ENCODE measurements at regions not wholly inside any gene's neighbourhood (a gene's known extent, or its start where the extent isn't known, plus 50 kb on each side); places are given as distances from the start of the nearest gene placed in this dataset.

GRCh38 chr13:26899202-26899601 lies 138.6 kb upstream of the GPR12 start:
- Histone ChIP-seq H3K79me2 (ENCODE audit: insufficient read depth, low read length) (no peaks in the 10 kb centered on the region), H3K27me3 (ENCODE audit: insufficient read depth, low read length) (peaks cover 16% of the 10 kb centered on the region), H4K20me1 (ENCODE audit: insufficient read depth) (no peaks in the 10 kb centered on the region), H3K36me3 (ENCODE audit: control insufficient read depth in 1 of 2, insufficient read depth in 2 of 2, low read length in 2 of 2) (no peaks in the 10 kb centered on the region), H3K4me3 (replicated peaks in 1 of 2; ENCODE audit: low read depth in 1 of 2, low read length in 2 of 2) (no peak overlapping the region), H3K9me2 (ENCODE audit: insufficient read depth) (no peaks in the 10 kb centered on the region), H3K4me1 (ENCODE audit: control insufficient read depth in 1 of 2, insufficient read depth in 2 of 2, low read length in 2 of 2) (no peaks in the 10 kb centered on the region), H3K4me2 (ENCODE audit: low read length) (no peak overlapping the region), H3K9ac (ENCODE audit: low read length) (no peak overlapping the region), H2AFZ (ENCODE audit: low read depth, low read length, poor library complexity, severe bottlenecking) (no peak overlapping the region), H3K9me3 (ENCODE audit: control insufficient read depth in 1 of 2, insufficient read depth in 1 of 2, low read depth in 1 of 2, low read length in 2 of 2) (no peaks in the 10 kb centered on the region), H3K27ac (ENCODE audit: low read depth, low read length) (no peak overlapping the region)
- RAD21 ChIA-PET (ENCODE audit: low non-redundant PET in 1 of 2, low total read pairs in 2 of 2, uncharacterized antibody in 2 of 2, unreplicated experiment in 2 of 2), result no interaction called here
- TF ChIP-seq CBX3 (IDR thresholded peaks at IDR 0.05; ENCODE audit: low read depth) (no peak), EZH2phosphoT487 (IDR thresholded peaks at IDR 0.05; ENCODE audit: borderline replicate concordance) (no peak), CTCF (IDR thresholded peaks at IDR 0.05 in 2 of 3, conservative IDR thresholded peaks at IDR 0.05 in 1 of 3; ENCODE audit: borderline replicate concordance in 1 of 3, insufficient read depth in 1 of 3, low read depth in 2 of 3, low read length in 2 of 3) (no peak), SIN3A (IDR thresholded peaks at IDR 0.05; ENCODE audit: low read depth) (no peak), EZH2 (IDR thresholded peaks at IDR 0.05) (no peak), FOSL1 (IDR thresholded peaks at IDR 0.05; ENCODE audit: low read depth) (no peak), POLR2A (IDR thresholded peaks at IDR 0.05; ENCODE audit: borderline replicate concordance, extremely low read depth, insufficient read depth, insufficient read length) (no peak), RAD21 (IDR thresholded peaks at IDR 0.05; ENCODE audit: low read depth) (no peak)
- CTCF ChIA-PET, result no interaction called here
- intact Hi-C loops (cut with micrococcal nuclease), result no loop called here
- DNase-seq (ENCODE audit: low read depth, low spot score) (no peak), ATAC-seq (no peak)
- POLR2A ChIA-PET, result no interaction called here
- BruUV-seq (replicated peaks), result no TSS peak

- POLR2A ChIA-PET, result no interaction called here
- no peak overlapping the region for H3K9ac ChIP-seq (ENCODE audit: low read length)
- no peak for TF ChIP-seq POLR2AphosphoS5 (IDR thresholded peaks at IDR 0.05; ENCODE audit: low read depth, low read length)
- TF ChIP-seq ZFX (IDR thresholded peaks at IDR 0.05), result no peak
- TF ChIP-seq MAX (IDR thresholded peaks at IDR 0.05), result no peak
- no peak for TF ChIP-seq ZNF274 (IDR thresholded peaks at IDR 0.05; ENCODE audit: low read depth, low read length)
- TF ChIP-seq SRF (IDR thresholded peaks at IDR 0.05; ENCODE audit: low read depth), result no peak
- TF ChIP-seq EZH2phosphoT487 (IDR thresholded peaks at IDR 0.05; ENCODE audit: borderline replicate concordance), result no peak
- no peak for TF ChIP-seq CTCF (IDR thresholded peaks at IDR 0.05 in 2 of 3, conservative IDR thresholded peaks at IDR 0.05 in 1 of 3; ENCODE audit: borderline replicate concordance in 1 of 3, insufficient read depth in 1 of 3, low read depth in 2 of 3, low read length in 2 of 3)
- H3K36me3 ChIP-seq (ENCODE audit: control insufficient read depth in 1 of 2, insufficient read depth in 2 of 2, low read length in 2 of 2), result no peaks in the 10 kb centered on the region
- H4K20me1 ChIP-seq (ENCODE audit: insufficient read depth), result no peaks in the 10 kb centered on the region
- H2AFZ ChIP-seq (ENCODE audit: low read depth, low read length, poor library complexity, severe bottlenecking), result no peak overlapping the region
- no peak overlapping the region for H3K27ac ChIP-seq (ENCODE audit: low read depth, low read length)
- H3K9me2 ChIP-seq (ENCODE audit: insufficient read depth), result no peaks in the 10 kb centered on the region
- H3K9me3 ChIP-seq (ENCODE audit: control insufficient read depth in 1 of 2, insufficient read depth in 1 of 2, low read depth in 1 of 2, low read length in 2 of 2), result no peaks in the 10 kb centered on the region
- RAD21 ChIA-PET (ENCODE audit: low non-redundant PET in 1 of 2, low total read pairs in 2 of 2, uncharacterized antibody in 2 of 2, unreplicated experiment in 2 of 2), result no interaction called here
- no peaks in the 10 kb centered on the region for H3K79me2 ChIP-seq (ENCODE audit: insufficient read depth, low read length)
- intact Hi-C loops (cut with micrococcal nuclease), result no loop called here
- ATAC-seq (no peak), DNase-seq (ENCODE audit: low read depth, low spot score) (no peak)
- H3K4me1 ChIP-seq (ENCODE audit: control insufficient read depth in 1 of 2, insufficient read depth in 2 of 2, low read length in 2 of 2), result no peaks in the 10 kb centered on the region
- no peak overlapping the region for H3K4me3 ChIP-seq (replicated peaks in 1 of 2; ENCODE audit: low read depth in 1 of 2, low read length in 2 of 2)
- no TSS peak for BruUV-seq (replicated peaks)
- H3K27me3 ChIP-seq (ENCODE audit: insufficient read depth, low read length), result peaks cover 16% of the 10 kb centered on the region
- H3K4me2 ChIP-seq (ENCODE audit: low read length), result no peak overlapping the region
- CTCF ChIA-PET, result no interaction called here
These were observed 137.3 kb upstream of the GPR12 start for GRCh38 chr13:26897706-26898550.
